ENCODE measurements at regions not wholly inside any gene's neighbourhood (a gene's known extent, or its start where the extent isn't known, plus 50 kb on each side); places are given as distances from the start of the nearest gene placed in this dataset.

DNA sequence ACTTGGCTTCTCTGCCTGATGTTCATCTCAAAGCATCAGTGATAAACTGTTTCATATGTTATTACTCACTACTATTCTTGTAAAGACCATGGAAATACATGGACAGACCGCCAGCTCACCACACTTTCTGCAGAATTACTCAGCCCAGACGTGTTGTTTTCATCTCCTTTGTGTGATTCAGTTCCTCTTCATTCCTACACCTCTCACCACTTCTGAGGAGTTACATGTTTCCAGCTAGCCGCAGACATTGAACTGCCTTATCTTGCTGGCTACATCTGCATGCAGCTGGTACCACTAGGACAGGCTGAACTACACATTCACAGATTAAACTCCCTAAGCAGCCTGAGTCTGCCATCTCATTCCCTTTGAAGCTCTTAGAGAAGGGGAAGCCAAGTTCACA, 443.2 kb upstream of the FGF16 start:
- Histone ChIP-seq H2AFZ (ENCODE audit: control insufficient read depth, low read length) (no peak overlapping the region), H3K36me3 (ENCODE audit: control insufficient read depth in 2 of 2, extremely low read depth in 1 of 2, insufficient read depth in 2 of 2, low read length in 2 of 2) (no peaks in the 10 kb centered on the region), H3K4me2 (ENCODE audit: control insufficient read depth, extremely low read depth, insufficient read depth, low read depth, low read length) (no peak overlapping the region), H3K4me3 (ENCODE audit: control insufficient read depth in 2 of 3, extremely low read depth in 1 of 3, insufficient read depth in 2 of 3, low read depth in 1 of 3, low read length in 3 of 3) (no peak overlapping the region), H3K9me1 (ENCODE audit: control insufficient read depth, extremely low read depth, insufficient read depth, low read length) (no peaks in the 10 kb centered on the region), H3K79me2 (ENCODE audit: control insufficient read depth, insufficient read depth, low read length) (no peaks in the 10 kb centered on the region), H3K27ac (ENCODE audit: control insufficient read depth, insufficient read depth, low read length) (no peak overlapping the region), H3K27me3 (ENCODE audit: control insufficient read depth, extremely low read depth, insufficient read depth, low read length) (no peaks in the 10 kb centered on the region), H3K9me3 (ENCODE audit: control insufficient read depth, low read depth, low read length) (no peaks in the 10 kb centered on the region), H3K4me1 (ENCODE audit: control insufficient read depth, extremely low read depth, insufficient read depth, low read length) (no peaks in the 10 kb centered on the region), H4K20me1 (ENCODE audit: control insufficient read depth, extremely low read depth, insufficient read depth, low read length) (no peaks in the 10 kb centered on the region), H3K9ac (ENCODE audit: control insufficient read depth, extremely low read depth, insufficient read depth, low read length) (no peak overlapping the region)
- TF ChIP-seq, protein P1, sequence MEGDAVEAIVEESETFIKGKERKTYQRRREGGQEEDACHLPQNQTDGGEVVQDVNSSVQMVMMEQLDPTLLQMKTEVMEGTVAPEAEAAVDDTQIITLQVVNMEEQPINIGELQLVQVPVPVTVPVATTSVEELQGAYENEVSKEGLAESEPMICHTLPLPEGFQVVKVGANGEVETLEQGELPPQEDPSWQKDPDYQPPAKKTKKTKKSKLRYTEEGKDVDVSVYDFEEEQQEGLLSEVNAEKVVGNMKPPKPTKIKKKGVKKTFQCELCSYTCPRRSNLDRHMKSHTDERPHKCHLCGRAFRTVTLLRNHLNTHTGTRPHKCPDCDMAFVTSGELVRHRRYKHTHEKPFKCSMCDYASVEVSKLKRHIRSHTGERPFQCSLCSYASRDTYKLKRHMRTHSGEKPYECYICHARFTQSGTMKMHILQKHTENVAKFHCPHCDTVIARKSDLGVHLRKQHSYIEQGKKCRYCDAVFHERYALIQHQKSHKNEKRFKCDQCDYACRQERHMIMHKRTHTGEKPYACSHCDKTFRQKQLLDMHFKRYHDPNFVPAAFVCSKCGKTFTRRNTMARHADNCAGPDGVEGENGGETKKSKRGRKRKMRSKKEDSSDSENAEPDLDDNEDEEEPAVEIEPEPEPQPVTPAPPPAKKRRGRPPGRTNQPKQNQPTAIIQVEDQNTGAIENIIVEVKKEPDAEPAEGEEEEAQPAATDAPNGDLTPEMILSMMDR (optimal IDR thresholded peaks at IDR 0.05 in 1 of 3, IDR thresholded peaks at IDR 0.05 in 1 of 3, conservative IDR thresholded peaks at IDR 0.05 in 1 of 3; ENCODE audit: extremely low read depth in 1 of 3, insufficient read depth in 2 of 3, low read length in 3 of 3) = no peak
- dilution Hi-C loops (cut with MboI; ENCODE audit: extremely low pct_ligation_motif_present, low sequenced_read_pairs) = no loop called here
- FAIRE-seq (no peak), DNase-seq (ENCODE audit: low read depth, low spot score) (no peak)

DNA sequence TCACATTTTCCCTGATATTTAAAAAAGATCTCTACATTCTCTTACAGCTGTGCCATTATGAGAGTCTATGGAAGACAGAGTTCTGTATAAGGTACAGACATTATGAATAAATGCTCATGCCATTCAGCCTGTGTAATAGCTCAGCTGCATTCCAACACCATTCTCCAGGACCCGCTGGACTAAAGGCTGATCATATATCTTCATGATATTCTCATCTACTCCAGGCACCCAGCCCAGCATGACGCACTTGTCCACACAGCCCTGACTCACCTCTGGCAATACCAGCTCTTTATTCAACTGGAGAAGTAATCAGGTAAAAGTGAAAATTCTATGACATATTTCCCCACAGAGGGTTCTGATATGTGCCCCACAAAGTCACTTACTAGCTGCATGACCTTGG, 437.5 kb upstream of the FGF16 start:
- no peaks in the 10 kb centered on the region for H3K79me2 ChIP-seq (ENCODE audit: control insufficient read depth, insufficient read depth, low read length)
- H3K9me3 ChIP-seq (ENCODE audit: control insufficient read depth, low read depth, low read length) = no peaks in the 10 kb centered on the region
- no peaks in the 10 kb centered on the region for H3K4me1 ChIP-seq (ENCODE audit: control insufficient read depth, extremely low read depth, insufficient read depth, low read length)
- H3K9ac ChIP-seq (ENCODE audit: control insufficient read depth, extremely low read depth, insufficient read depth, low read length) = no peak overlapping the region
- DNase-seq (ENCODE audit: low read depth, low spot score) = no peak
- H3K4me3 ChIP-seq (ENCODE audit: control insufficient read depth in 2 of 3, extremely low read depth in 1 of 3, insufficient read depth in 2 of 3, low read depth in 1 of 3, low read length in 3 of 3) = no peak overlapping the region
- dilution Hi-C loops (cut with MboI; ENCODE audit: extremely low pct_ligation_motif_present, low sequenced_read_pairs) = no loop called here
- no peak overlapping the region for H2AFZ ChIP-seq (ENCODE audit: control insufficient read depth, low read length)
- H3K36me3 ChIP-seq (ENCODE audit: control insufficient read depth in 2 of 2, extremely low read depth in 1 of 2, insufficient read depth in 2 of 2, low read length in 2 of 2) = no peaks in the 10 kb centered on the region
- H3K4me2 ChIP-seq (ENCODE audit: control insufficient read depth, extremely low read depth, insufficient read depth, low read depth, low read length) = no peak overlapping the region
- H4K20me1 ChIP-seq (ENCODE audit: control insufficient read depth, extremely low read depth, insufficient read depth, low read length) = no peaks in the 10 kb centered on the region
- FAIRE-seq = no peak
- no peak overlapping the region for H3K27ac ChIP-seq (ENCODE audit: control insufficient read depth, insufficient read depth, low read length)
- TF ChIP-seq, protein P1 (optimal IDR thresholded peaks at IDR 0.05 in 1 of 3, IDR thresholded peaks at IDR 0.05 in 1 of 3, conservative IDR thresholded peaks at IDR 0.05 in 1 of 3; ENCODE audit: extremely low read depth in 1 of 3, insufficient read depth in 2 of 3, low read length in 3 of 3) = no peak
- TF ChIP-seq EZH2 (IDR thresholded peaks at IDR 0.05; ENCODE audit: low read length) = no peak
- H3K9me1 ChIP-seq (ENCODE audit: control insufficient read depth, extremely low read depth, insufficient read depth, low read length) = no peaks in the 10 kb centered on the region
- no peaks in the 10 kb centered on the region for H3K27me3 ChIP-seq (ENCODE audit: control insufficient read depth, extremely low read depth, insufficient read depth, low read length)
